BLaER1 (cell line): ENCODE measurements at regions not wholly inside any gene's neighbourhood (a gene's known extent, or its start where the extent isn't known, plus 50 kb on each side); places are given as distances from the start of the nearest gene placed in this dataset.

Experiments used
- H3K27ac ChIP-seq: shearing (Covaris generic); formaldehyde crosslinking; 2 replicates; pipeline ENCODE4 v1.8.1; 2022
- H3K27me3 ChIP-seq: shearing (Covaris generic); formaldehyde crosslinking; 2 replicates; pipeline ENCODE4 v1.8.1; 2022
- H3K36me3 ChIP-seq: shearing (Covaris generic); formaldehyde crosslinking; 2 replicates; pipeline ENCODE4 v1.8.1; 2022
- H3K4me1 ChIP-seq: shearing (Covaris generic); formaldehyde crosslinking; 2 replicates; pipeline ENCODE4 v1.8.1; 2022
- H3K4me2 ChIP-seq: shearing (Covaris generic); formaldehyde crosslinking; 2 replicates; pipeline ENCODE4 v1.8.1; 2022
- H3K4me3 ChIP-seq: shearing (Covaris generic); formaldehyde crosslinking; 2 replicates; pipeline ENCODE4 v1.8.1; 2022
- H3K9ac ChIP-seq: shearing (Covaris generic); formaldehyde crosslinking; 2 replicates; pipeline ENCODE4 v1.8.1; 2022
- H3K9me3 ChIP-seq: shearing (Covaris generic); formaldehyde crosslinking; 2 replicates; pipeline ENCODE4 v1.8.1; 2022
- H4K20me1 ChIP-seq: shearing (Covaris generic); formaldehyde crosslinking; 2 replicates; pipeline ENCODE4 v1.8.1; 2022
- Cebpa-rat ChIP-seq: shearing (Covaris generic); IDR thresholded peaks from 2 replicates; pipeline ENCODE4 v1.8.1; 2022

GRCh38 chr9:86670536-86670935, 276.8 kb downstream of the GAS1 start:
- no peak for TF ChIP-seq Cebpa-rat

GRCh38 chr9:86670076-86670475, 277.2 kb downstream of the GAS1 start:
- no peak for TF ChIP-seq Cebpa-rat
- H4K20me1 ChIP-seq = no peaks in the 10 kb centered on the region
- H3K4me2 ChIP-seq = no peak overlapping the region
- peaks cover 22% of the 10 kb centered on the region for H3K9me3 ChIP-seq
- no peak overlapping the region for H3K9ac ChIP-seq
- no peaks in the 10 kb centered on the region for H3K27me3 ChIP-seq
- H3K4me1 ChIP-seq = peaks cover 24% of the 10 kb centered on the region
- H3K27ac ChIP-seq = no peak overlapping the region
- no peaks in the 10 kb centered on the region for H3K36me3 ChIP-seq
- no peak overlapping the region for H3K4me3 ChIP-seq

More at GRCh38 chr9:86670536-86670935, 276.8 kb downstream of the GAS1 start:
- no peaks in the 10 kb centered on the region for H3K27me3 ChIP-seq
- peaks cover 22% of the 10 kb centered on the region for H3K9me3 ChIP-seq
- H3K4me2 ChIP-seq = no peak overlapping the region
- no peaks in the 10 kb centered on the region for H3K36me3 ChIP-seq
- H3K27ac ChIP-seq = no peak overlapping the region
- no peaks in the 10 kb centered on the region for H4K20me1 ChIP-seq
- no peak overlapping the region for H3K4me3 ChIP-seq
- no peak overlapping the region for H3K9ac ChIP-seq
- H3K4me1 ChIP-seq = peaks cover 24% of the 10 kb centered on the region

GRCh38 chr9:86669422-86669821, 277.9 kb downstream of the GAS1 start:
- H3K27ac ChIP-seq = no peak overlapping the region
- no peak overlapping the region for H3K4me2 ChIP-seq
- H3K9ac ChIP-seq = no peak overlapping the region
- no peaks in the 10 kb centered on the region for H3K36me3 ChIP-seq
- peaks cover 22% of the 10 kb centered on the region for H3K9me3 ChIP-seq
- H3K4me3 ChIP-seq = no peak overlapping the region
- no peaks in the 10 kb centered on the region for H3K27me3 ChIP-seq
- H3K4me1 ChIP-seq = peaks cover 24% of the 10 kb centered on the region
- H4K20me1 ChIP-seq = no peaks in the 10 kb centered on the region
- TF ChIP-seq Cebpa-rat = no peak

GRCh38 chr9:86668488-86668887, 278.8 kb downstream of the GAS1 start:
- Histone ChIP-seq H3K36me3 (no peaks in the 10 kb centered on the region), H3K9me3 (peaks cover 22% of the 10 kb centered on the region), H3K4me3 (no peak overlapping the region), H3K27me3 (no peaks in the 10 kb centered on the region), H3K9ac (no peak overlapping the region), H4K20me1 (no peaks in the 10 kb centered on the region), H3K4me2 (no peak overlapping the region), H3K27ac (no peak overlapping the region), H3K4me1 (peaks cover 22% of the 10 kb centered on the region)
- TF ChIP-seq Cebpa-rat = no peak

GRCh38 chr9:86667307-86667706, 280.0 kb downstream of the GAS1 start:
- H3K27me3 ChIP-seq = no peaks in the 10 kb centered on the region
- no peak for TF ChIP-seq Cebpa-rat
- no peak overlapping the region for H3K4me2 ChIP-seq
- no peaks in the 10 kb centered on the region for H3K36me3 ChIP-seq
- H3K4me3 ChIP-seq = no peak overlapping the region
- peaks cover 10% of the 10 kb centered on the region for H3K4me1 ChIP-seq
- H3K9ac ChIP-seq = no peak overlapping the region
- H3K9me3 ChIP-seq = peaks cover 22% of the 10 kb centered on the region
- H4K20me1 ChIP-seq = no peaks in the 10 kb centered on the region
- H3K27ac ChIP-seq = no peak overlapping the region

GRCh38 chr9:86665416-86665815, 281.9 kb downstream of the GAS1 start:
- Histone ChIP-seq H3K4me1 (peaks cover 19% of the 10 kb centered on the region), H3K27ac (no peak overlapping the region), H3K9ac (no peak overlapping the region), H4K20me1 (no peaks in the 10 kb centered on the region), H3K4me2 (no peak overlapping the region), H3K36me3 (no peaks in the 10 kb centered on the region), H3K9me3 (peaks cover 12% of the 10 kb centered on the region), H3K27me3 (no peaks in the 10 kb centered on the region), H3K4me3 (no peak overlapping the region)
- TF ChIP-seq Cebpa-rat = no peak

- no peak overlapping the region for H3K4me3 ChIP-seq
- H3K4me1 ChIP-seq = peaks cover 27% of the 10 kb centered on the region
- H3K9me3 ChIP-seq = peaks cover 4% of the 10 kb centered on the region
- H3K27ac ChIP-seq = no peak overlapping the region
- no peaks in the 10 kb centered on the region for H3K27me3 ChIP-seq
- H3K4me2 ChIP-seq = no peak overlapping the region
- TF ChIP-seq Cebpa-rat = no peak
- H3K36me3 ChIP-seq = no peaks in the 10 kb centered on the region
- H3K9ac ChIP-seq = no peak overlapping the region
- no peaks in the 10 kb centered on the region for H4K20me1 ChIP-seq
These were observed 282.7 kb downstream of the GAS1 start for GRCh38 chr9:86664603-86665002.

GRCh38 chr9:86663905-86664304, 283.4 kb downstream of the GAS1 start:
- Histone ChIP-seq H3K4me3 (no peak overlapping the region), H3K36me3 (no peaks in the 10 kb centered on the region), H4K20me1 (no peaks in the 10 kb centered on the region), H3K27ac (no peak overlapping the region), H3K4me1 (peaks cover 34% of the 10 kb centered on the region), H3K4me2 (no peak overlapping the region), H3K9me3 (no peaks in the 10 kb centered on the region), H3K27me3 (no peaks in the 10 kb centered on the region), H3K9ac (no peak overlapping the region)
- no peak for TF ChIP-seq Cebpa-rat

- H4K20me1 ChIP-seq = no peaks in the 10 kb centered on the region
- TF ChIP-seq Cebpa-rat = no peak
These were observed 284.3 kb downstream of the GAS1 start for GRCh38 chr9:86662890-86663468.

GRCh38 chr9:86660146-86660943, 287.0 kb downstream of the GAS1 start:
- no peak overlapping the region for H3K9ac ChIP-seq

More at GRCh38 chr9:86662890-86663468, 284.3 kb downstream of the GAS1 start:
- no peak overlapping the region for H3K4me3 ChIP-seq
- no peak overlapping the region for H3K27ac ChIP-seq
- peaks cover 35% of the 10 kb centered on the region for H3K4me1 ChIP-seq
- no peaks in the 10 kb centered on the region for H3K36me3 ChIP-seq
- H3K9me3 ChIP-seq = no peaks in the 10 kb centered on the region
- H3K27me3 ChIP-seq = no peaks in the 10 kb centered on the region
- no peak overlapping the region for H3K4me2 ChIP-seq
- H3K9ac ChIP-seq = no peak overlapping the region

More at GRCh38 chr9:86660146-86660943, 287.0 kb downstream of the GAS1 start:
- Histone ChIP-seq H3K4me3 (peak overlapping the region; percentile 44; the same call in 1 of the 2 replicates), H3K4me2 (peak overlapping the region; percentile 77), H3K27me3 (no peaks in the 10 kb centered on the region), H3K4me1 (peaks cover 35% of the 10 kb centered on the region), H4K20me1 (no peaks in the 10 kb centered on the region), H3K36me3 (no peaks in the 10 kb centered on the region), H3K9me3 (no peaks in the 10 kb centered on the region), H3K27ac (peak overlapping the region; percentile 52)
- TF ChIP-seq Cebpa-rat = no peak
